HG03460 (cell line): ENCODE measurements at regions not wholly inside any gene's neighbourhood (a gene's known extent, or its start where the extent isn't known, plus 50 kb on each side); places are given as distances from the start of the nearest gene placed in this dataset.
"Not testable (repeated sequence)": the region's sequence is repeated elsewhere in the genome, so short reads cannot be mapped to it uniquely, and the experiment has no call there.

Source experiments
- ATAC-seq: cut with Tn5 transposase; IDR thresholded peaks from one replicate; pipeline ENCODE4 v1.9.1; 2021; ENCODE audit not compliant: unreplicated experiment

DNA sequence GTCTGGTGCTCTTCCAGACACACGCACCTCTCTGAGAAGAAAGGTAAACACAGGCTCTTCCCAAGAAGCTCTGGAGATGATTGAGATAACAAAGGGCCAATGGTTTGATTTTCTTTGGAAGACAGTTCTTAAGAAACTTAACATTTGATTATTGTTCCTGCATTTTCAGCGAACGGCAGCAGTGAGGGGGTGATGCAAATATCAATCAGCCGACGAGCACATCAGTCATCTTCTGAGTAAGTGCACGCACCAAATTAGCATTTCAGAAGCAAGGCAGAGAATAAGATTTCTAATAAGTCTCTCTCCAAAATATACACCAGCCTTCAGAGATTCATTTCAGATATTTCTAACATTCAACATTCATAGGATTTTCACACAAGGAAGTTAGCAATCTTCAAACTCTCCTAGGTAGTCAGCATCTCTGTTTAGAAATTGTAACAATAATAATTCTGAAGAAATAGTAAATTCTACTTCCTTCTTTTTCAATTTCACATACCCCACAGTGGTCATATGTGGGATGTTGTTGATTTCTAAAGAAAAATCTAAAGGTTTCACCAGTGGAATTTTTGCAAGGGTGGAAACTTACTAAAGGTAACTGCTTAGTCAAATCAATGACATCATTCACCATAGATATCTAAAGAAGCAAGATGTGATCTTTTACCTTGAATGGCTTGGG, 250.3 kb downstream of the SEC61B start:
- ATAC-seq = no peak

DNA sequence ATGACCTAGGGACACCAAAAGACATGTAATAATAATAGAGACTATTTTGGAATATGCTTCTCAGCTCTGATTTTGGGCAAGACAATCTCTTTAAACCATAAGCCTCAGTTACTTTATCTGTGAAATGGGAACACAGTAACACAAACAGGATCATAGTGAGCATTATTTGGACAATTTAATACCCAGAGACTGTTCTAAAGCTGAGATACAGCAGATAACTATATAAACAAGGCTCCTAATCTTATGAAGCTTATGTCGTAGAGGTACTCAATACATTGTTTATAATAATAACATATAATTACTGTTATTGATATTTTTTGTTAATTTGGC, 250.8 kb downstream of the SEC61B start:
- no peak for ATAC-seq

DNA sequence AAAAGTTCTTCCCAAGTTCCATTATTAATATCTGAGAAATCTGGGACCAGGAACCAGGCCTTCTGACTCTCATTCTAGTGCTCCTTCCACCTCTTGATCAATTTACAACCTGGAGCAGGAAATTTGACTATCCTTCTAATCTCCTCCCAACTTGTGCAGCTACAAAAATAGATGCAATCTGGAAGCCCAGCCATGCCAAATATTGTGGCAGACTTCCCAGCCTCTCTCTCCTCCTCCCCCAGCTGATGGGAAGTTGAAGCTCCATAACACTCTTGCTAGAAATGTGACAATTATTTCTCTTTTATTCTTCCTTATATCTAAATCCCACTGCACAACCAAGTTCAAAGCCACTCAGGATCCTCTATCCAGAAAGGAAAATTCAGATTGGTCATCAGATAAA, 252.1 kb downstream of the SEC61B start:
- no peak for ATAC-seq

DNA sequence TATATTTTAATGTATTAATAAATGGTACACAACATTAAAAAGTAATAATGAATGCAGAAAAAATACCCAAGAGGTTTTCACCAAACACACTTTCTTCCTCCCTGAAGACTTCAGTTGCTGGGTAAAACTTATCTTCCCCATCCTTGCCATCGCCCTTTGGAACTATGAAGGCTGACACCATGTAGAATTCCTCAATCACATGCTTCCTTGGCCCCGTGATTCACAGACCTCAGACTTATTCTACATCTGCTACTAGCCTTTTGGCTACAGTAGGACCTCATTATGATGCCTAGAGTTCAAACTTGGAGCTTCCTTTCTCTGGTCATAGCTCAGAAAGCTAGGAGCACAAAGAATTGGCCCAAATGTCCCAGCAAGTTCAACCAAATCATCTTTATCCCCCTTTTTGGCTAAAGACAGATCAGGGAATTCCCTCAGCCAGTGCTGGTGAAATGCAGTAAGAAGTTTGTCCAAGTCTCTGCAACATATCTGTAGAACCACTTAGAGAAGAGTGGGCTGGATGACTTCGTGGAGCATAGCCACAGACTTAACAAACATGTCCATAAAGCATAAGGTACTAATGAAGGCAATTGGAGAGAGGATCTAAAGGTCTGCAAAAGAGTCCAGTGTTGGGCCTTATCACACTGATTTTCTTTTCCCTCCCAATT, 253.5 kb downstream of the SEC61B start:
- ATAC-seq = no peak

DNA sequence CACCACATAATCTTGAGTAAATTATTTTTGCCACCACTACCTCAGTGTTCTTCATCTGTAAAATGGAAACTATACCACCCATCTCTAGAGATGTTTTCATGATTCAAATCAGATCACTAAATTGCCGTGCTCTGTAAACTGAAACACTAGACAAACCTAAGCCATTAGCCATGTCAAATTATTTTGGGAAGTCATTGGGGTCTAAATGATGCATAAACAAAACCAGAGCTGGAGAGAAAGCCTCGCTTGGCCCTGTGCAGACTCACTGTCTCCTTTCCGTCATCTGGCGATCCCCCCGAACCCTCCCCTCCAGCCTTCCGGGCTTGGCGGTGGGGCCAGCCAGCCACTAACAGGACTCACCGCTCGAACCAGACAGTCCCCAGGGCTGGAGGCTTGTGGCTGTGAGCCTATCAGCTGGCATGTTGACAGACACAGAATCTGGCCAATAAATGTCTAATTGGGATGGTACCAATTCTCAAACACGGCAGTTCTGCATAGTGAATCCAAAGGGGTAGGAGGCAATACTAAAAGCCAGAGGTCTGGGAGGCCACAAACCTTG, 256.5 kb downstream of the SEC61B start:
- no peak for ATAC-seq

DNA sequence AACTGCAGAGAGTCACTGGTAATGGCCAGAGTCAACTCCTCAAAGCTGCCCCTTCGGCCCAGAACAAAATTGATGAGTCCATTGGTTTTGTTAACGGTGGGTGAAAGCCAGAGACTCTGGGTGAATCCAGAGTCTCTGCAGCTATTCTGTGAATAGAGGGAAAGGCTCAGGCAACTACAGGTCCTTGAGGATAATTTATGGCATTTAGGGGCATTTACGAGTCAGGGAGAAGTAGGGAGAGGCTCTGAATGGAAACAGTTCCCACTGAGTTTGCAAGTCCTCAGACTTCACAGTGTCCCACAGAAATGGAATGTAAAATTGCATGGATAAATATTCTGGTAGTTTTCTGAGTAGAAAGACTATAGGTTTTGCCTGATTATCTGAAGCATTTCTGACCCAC, 257.8 kb downstream of the SEC61B start:
- no peak for ATAC-seq

DNA sequence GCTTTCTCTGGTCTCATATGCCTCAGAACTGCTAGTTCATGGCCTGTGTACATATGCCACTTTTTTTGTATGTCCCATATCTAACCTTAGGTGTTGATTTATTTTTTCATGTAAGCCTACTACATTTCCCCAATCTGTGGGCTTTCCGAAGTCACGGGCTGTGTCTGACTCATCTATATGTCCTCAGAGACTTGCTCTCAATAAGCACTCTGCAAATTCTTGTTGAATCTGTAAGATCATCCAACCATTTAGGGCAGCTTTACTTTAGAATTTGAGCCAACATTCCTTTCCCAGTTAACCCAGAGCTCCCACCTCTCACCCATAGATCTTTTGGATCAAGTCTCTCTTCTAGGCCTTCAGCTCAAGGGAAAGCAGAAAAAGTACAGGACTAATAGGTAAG, 263.4 kb downstream of the SEC61B start:
- no peak for ATAC-seq

DNA sequence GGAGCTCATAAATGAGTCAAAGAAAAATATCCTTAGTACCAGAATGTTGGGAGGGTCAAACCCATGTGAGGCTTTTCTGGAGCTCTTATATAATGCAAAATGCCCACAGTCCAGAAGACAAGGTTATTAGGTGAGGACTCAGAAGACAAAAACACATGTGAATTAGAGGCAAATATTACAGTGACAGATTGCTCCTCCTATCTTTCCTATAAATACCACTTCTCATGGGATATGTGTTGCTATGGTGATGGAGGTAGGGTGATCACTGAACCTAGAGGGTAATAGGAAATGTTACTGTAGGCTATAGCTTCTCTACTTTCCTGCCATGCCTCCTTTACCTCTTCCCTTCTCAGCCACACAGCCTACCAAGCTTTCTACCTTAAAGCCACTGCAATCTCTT, 264.6 kb downstream of the SEC61B start:
- ATAC-seq = no peak

DNA sequence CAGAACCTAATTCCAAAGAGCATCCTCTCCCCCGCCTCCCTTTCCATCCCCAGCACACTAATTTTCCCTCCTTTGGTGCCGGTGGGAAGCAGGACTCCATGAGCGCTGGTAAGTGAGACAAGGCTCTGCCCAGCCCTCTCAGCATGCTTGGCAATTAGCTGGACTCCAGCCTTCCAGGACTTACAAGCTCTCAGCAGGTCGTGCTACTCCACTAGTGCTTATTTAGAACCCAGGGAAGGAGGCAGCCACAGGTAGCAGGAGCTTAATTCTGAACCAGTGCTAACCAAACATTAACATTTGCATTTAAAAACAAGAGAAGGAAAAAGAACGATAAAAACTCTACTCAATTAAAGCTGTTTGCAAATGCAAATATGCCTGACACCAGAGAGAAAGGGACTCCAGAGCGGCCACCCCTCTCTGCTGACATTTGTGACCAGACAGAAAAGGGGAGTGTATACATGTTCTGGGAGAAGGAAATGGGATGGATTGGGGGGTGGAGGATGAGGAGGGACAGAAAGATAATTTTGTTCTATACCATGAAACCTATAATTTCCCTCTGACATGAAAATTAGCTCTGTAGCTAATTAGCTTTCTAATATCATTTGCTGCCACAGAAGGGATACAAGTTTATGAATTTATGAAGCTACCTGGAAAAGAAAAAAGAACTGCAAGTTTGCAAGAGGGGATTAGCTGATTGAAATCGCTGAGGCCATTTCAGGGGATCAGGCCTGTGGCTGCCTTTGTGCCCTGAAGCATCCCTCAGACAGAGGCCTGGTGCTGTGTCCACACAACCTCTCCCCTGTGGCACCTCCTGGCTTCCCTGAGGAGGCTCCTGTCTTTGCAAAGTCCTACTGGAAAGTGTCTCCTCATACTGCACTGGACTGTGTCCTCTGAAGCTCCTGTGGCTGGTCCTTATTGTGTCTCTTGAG, 266.3 kb downstream of the SEC61B start:
- no peak for ATAC-seq

DNA sequence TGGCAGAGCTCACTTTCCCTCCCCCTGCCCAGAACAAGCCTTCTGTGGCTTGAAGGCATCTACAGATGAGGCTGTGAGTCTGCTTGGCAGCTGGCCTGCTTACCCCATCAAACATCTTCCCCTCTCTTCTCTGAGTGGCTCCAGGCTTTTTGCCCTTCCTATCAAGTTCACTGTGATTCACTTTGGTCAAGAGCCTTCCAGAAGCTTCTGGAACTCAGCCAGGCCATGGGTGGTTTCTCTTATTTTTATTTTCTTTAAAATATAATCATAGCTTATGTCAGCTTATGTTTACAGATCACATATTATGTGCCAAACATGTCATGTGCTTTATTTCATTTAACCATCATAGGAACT, 267.0 kb downstream of the SEC61B start:
- no peak for ATAC-seq

DNA sequence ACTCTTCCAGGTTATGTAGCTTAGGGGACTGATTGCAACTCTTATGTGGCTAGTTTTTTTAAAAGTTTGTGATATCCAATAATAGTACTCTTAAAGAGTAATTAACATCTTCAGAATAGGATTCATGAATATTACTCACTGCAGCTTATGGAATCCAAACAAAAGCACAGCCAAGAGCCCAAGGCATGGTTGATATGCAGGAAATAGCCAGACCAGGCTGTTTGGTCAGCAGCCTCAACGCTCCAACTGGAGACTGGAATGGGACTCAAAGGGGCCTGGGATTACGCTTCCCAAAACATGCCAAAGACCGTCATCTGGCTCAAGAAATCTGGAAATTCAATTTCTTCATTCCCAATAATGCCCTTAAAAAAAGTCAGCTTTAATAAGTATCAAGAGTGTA, 268.6 kb downstream of the SEC61B start:
- ATAC-seq = no peak

DNA sequence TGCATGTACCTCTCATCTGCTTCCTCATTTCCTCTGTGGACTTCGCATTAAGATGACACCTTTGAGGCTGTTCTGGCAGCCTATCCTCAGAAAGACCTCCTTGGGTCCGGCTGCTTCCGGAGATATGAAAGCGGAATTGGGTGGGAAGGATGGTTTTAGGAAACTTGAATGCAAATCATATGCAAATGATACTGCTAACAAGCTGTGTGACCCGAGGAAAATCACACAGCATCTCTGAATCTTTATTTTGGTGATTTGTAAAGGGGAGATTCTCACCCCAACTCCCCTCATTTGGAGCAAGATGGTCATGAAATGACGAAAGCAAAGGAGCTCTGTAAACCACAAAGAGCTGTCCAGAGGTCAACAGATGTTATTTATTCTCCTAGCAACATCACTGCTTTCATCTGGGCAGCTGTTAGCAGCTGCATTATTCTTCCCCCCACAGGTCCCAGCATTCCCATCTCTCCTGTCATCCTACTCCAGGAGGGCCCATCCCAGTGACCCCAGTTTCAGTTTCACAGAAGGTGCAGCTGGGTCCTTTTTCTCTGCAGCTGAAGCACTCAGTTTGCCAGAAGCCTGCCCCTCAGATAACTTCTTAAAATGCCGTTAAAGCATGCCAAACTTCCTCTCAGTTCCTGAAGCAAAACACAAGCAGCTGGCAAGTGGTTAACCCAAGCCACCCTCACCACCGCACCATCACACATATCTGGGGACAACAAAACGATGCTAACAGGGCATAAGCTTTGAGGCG, 269.5 kb downstream of the SEC61B start:
- peak; percentile 57 for ATAC-seq

DNA sequence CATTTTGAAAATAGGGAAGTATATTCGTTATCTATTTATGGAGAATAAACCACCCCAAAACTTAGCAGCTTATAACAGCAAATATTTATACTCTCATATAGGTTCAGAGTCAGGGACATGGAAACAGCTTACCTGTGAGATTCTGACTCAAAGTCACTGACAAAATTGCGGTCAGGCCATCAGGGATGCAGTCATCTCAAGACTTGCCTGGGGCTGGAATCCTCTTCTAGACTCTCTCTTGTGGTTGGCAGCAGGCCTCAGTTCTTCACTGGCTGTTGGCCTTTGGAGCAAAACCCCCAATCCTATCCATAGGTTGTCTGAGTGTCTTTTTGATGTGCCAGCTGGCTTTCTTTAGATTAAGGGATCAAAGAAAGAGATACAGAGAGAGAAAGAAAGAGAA, 275.6 kb downstream of the SEC61B start:
- ATAC-seq = no peak

DNA sequence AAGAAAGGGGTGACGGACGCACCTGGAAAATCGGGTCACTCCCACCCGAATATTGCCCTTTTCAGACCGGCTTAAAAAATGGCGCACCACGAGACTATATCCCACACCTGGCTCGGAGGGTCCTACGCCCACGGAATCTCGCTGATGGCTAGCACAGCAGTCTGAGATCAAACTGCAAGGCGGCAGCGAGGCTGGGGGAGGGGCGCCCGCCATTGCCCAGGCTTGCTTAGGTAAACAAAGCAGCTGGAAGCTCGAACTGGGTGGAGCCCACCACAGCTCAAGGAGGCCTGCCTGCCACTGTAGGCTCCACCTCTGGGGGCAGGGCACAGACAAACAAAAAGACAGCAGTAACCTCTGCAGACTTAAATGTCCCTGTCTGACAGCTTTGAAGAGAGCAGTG, 276.9 kb downstream of the SEC61B start:
- not testable (repeated sequence) for ATAC-seq

DNA sequence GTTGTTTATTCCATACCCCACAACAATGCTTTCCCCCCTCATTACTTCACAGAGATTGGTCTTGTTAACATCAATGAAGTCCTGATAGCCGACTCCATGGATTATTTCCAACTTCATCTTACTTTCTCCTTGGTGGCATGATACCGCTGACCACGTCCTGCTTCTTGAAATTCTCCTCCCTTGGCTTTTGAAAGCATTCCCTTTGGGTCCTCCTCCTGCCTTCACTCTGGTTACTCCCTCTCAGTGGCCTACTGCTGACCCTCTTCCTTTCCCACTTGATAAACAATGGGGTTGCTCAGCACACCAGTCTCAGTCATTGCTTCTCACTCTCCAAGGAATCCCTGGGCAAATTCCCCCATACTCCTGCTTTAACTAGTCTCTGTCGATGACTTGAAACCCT, 283.9 kb downstream of the SEC61B start:
- no peak for ATAC-seq

DNA sequence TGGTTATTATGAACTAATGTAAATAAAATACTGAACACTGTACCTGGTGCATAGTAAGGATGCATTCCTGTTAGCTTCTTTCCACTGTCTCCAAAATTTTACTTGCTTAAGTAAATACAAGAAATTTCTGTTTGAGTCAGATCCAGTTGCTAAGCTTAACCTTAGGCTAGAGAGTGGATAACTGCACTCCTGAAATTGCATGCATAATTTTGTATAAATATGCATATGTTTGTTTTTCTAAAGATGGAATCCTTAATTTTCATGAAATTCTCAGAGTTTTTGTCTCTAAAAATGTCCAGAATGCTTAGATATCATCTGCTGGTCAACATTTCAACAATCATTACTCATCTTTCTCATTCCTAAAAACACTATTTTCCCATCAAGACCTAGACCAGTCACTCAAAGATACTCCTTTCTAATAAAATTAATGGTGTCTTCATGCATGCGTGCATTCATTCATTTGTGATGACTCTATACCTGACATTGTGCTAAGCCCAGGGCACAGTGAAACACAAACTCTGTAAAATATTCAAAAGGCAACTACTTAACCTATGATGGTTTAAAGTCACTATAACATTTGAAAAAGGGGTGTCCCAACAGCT, 284.8 kb downstream of the SEC61B start:
- ATAC-seq = no peak

DNA sequence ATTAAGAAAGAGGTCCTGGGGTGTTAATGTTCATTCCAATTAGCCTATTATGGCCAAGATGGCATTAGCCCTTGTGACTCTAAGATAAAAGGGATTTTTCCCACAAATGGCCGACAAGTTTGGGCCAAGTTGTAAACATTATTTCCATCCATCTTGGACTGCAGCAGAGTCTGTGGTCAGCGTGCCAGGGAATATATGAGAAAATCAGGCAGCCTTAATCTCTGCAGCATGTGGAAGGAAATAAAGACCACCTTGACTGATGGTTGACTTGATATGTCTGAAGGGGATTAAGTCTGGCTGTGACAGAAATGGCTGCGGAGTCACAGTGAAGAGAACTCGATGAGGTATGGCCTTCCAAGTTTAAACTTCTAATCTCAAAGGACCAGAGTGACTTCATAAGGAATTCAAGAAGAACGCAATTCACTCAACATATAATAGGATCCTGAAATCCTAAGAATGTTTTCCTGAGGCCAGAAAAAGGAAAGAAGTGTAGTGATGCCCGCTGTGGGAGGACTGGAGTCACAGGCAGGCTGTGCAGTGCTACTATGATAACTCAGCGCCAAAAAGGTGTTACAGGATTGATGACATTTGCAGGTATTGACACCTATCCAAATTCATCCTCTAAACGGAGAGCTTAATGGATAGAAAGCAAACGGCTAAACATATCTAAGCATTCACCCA, 287.1 kb downstream of the SEC61B start:
- no peak for ATAC-seq

DNA sequence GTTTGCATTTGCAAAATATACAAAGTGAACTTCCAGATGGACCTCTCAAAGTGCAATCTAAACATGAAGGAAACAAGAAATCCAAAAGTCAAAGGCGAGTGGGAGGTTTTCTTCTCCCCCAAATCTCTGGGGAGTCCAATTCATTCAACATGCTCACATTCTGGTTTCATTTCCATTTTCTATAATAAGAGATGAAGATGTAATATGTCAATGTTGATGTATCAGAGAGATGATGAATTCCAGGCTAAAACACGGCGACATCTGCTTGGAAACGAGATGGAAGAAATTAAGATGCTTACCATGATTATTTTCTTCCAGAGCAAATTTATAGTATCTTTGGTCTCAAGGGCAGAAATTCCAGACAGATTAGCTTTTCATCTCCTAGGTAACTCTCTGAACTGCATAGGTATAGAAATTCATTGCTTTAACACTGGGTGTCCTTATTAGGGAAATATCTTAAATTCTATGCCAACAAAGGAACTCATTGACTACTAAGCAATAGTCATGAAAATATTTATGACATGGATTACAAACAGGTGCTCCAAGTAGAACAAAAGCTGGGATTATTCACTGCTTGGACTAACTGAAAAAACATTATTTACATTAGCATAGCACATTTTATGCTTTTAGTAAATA, 287.9 kb downstream of the SEC61B start:
- no peak for ATAC-seq

DNA sequence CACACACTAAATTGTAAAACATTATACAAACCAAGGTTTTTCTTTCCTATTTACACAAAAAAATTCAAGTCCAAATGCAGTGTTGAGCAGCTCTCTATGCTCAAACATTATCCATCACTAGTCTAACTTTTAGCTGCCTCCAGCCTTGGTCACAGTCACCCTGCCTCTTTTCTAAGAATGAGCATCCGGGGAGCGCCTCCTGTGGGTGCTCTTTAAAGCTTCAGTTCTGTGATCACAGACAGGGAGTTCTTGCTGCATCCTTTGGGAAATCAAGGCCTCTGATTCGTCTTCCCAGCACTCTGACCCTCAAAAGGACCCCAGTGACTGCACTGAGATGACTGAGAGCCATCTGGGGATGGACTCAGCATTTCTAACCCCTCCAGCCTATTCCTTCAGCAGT, 289.6 kb downstream of the SEC61B start:
- no peak for ATAC-seq
